PC-3 (cell line): ENCODE measurements at regions not wholly inside any gene's neighbourhood (a gene's known extent, or its start where the extent isn't known, plus 50 kb on each side); places are given as distances from the start of the nearest gene placed in this dataset.

Experiments used
- CTCF ChIP-seq: fragments of 300-600 bp; sonication (generic); conservative IDR thresholded peaks from 2 replicates; pipeline ENCODE4 v1.5.1; 2017; ENCODE audit warnings: antibody characterized with exemption, low read depth, mild to moderate bottlenecking, low read length
- EZH2 ChIP-seq: fragments of 300-600 bp; sonication (generic); IDR thresholded peaks from one replicate; pipeline ENCODE4 v1.6.1; 2017; ENCODE audit warnings: antibody characterized with exemption, mild to moderate bottlenecking, low read length; ENCODE audit not compliant: unreplicated experiment

GRCh38 chr9:120214332-120214731, 365.6 kb downstream of the CDK5RAP2 start:
- TF ChIP-seq EZH2 = no peak
- no peak for TF ChIP-seq CTCF
